ENCODE measurements at regions not wholly inside any gene's neighbourhood (a gene's known extent, or its start where the extent isn't known, plus 50 kb on each side); places are given as distances from the start of the nearest gene placed in this dataset.

DNA sequence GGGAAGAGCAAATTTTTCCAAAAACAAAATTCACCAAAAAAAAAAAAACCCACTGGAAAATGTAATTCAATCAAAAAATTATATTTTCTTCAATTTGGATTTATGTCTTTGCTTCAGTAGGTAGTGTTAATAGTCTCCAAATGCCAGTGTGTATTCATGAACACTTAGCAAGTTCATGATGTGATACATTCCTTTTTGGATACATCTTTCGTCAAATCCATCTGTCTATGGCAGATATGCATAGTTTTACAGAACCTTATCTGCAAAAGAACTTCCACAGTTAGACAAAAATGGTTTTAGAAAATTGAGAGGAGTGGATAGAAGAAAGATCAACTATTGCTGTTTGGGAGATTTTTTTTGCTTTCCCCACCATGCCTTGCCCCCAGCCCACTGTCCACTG lies 214.6 kb downstream of the DEPDC1B start:
- no peaks in the 10 kb centered on the region for H3K4me1 ChIP-seq (ENCODE audit: control insufficient read depth, insufficient read depth, low read length)
- H3K4me3 ChIP-seq (ENCODE audit: low read length), result no peak overlapping the region
- DNase-seq, result no peak
- no peaks in the 10 kb centered on the region for H3K9me3 Mint-ChIP-seq
- no peaks in the 10 kb centered on the region for H3K36me3 ChIP-seq (ENCODE audit: control insufficient read depth, insufficient read depth, low read length)
- no peaks in the 10 kb centered on the region for H3K27me3 ChIP-seq (ENCODE audit: control insufficient read depth, insufficient read depth, low read length, poor library complexity, severe bottlenecking)
- no peaks in the 10 kb centered on the region for H3K27me3 Mint-ChIP-seq (ENCODE audit: insufficient read depth)
- H3K36me3 Mint-ChIP-seq (ENCODE audit: low read depth), result no peaks in the 10 kb centered on the region
- TF ChIP-seq, protein P1, sequence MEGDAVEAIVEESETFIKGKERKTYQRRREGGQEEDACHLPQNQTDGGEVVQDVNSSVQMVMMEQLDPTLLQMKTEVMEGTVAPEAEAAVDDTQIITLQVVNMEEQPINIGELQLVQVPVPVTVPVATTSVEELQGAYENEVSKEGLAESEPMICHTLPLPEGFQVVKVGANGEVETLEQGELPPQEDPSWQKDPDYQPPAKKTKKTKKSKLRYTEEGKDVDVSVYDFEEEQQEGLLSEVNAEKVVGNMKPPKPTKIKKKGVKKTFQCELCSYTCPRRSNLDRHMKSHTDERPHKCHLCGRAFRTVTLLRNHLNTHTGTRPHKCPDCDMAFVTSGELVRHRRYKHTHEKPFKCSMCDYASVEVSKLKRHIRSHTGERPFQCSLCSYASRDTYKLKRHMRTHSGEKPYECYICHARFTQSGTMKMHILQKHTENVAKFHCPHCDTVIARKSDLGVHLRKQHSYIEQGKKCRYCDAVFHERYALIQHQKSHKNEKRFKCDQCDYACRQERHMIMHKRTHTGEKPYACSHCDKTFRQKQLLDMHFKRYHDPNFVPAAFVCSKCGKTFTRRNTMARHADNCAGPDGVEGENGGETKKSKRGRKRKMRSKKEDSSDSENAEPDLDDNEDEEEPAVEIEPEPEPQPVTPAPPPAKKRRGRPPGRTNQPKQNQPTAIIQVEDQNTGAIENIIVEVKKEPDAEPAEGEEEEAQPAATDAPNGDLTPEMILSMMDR (conservative IDR thresholded peaks at IDR 0.05), result no peak
- H3K9me3 ChIP-seq (ENCODE audit: control insufficient read depth, low read length), result no peaks in the 10 kb centered on the region
- H3K4me1 Mint-ChIP-seq, result peaks cover 2% of the 10 kb centered on the region
- H3K27ac Mint-ChIP-seq, result no peak overlapping the region
- 93 to 100% methylated on average over 1 of the region's 1 CpG for WGBS, 2 experiments (ENCODE audit: insufficient coverage in 1 of 2, insufficient read length in 1 of 2)
- no peak overlapping the region for H3K9ac ChIP-seq (ENCODE audit: extremely low read depth, low read length, poor library complexity, severe bottlenecking)
- no peak overlapping the region for H3K4me3 Mint-ChIP-seq
- no peak overlapping the region for H3K27ac ChIP-seq (ENCODE audit: low read depth, low read length)

- H3K27me3 ChIP-seq (ENCODE audit: control insufficient read depth, insufficient read depth, low read length, poor library complexity, severe bottlenecking), result no peaks in the 10 kb centered on the region
- Mint-ChIP-seq H3K4me3 (no peak overlapping the region), H3K36me3 (ENCODE audit: low read depth) (no peaks in the 10 kb centered on the region), H3K27me3 (ENCODE audit: insufficient read depth) (no peaks in the 10 kb centered on the region), H3K27ac (no peak overlapping the region), H3K9me3 (no peaks in the 10 kb centered on the region), H3K4me1 (peaks cover 5% of the 10 kb centered on the region)
- no peak overlapping the region for H3K4me3 ChIP-seq (ENCODE audit: low read length)
- no peak overlapping the region for H3K27ac ChIP-seq (ENCODE audit: low read depth, low read length)
- TF ChIP-seq, protein P1 (conservative IDR thresholded peaks at IDR 0.05), result no peak
- H3K9ac ChIP-seq (ENCODE audit: extremely low read depth, low read length, poor library complexity, severe bottlenecking), result no peak overlapping the region
- no peaks in the 10 kb centered on the region for H3K36me3 ChIP-seq (ENCODE audit: control insufficient read depth, insufficient read depth, low read length)
- H3K4me1 ChIP-seq (ENCODE audit: control insufficient read depth, insufficient read depth, low read length), result no peaks in the 10 kb centered on the region
- DNase-seq, result no peak
- no peaks in the 10 kb centered on the region for H3K9me3 ChIP-seq (ENCODE audit: control insufficient read depth, low read length)
Observed at GRCh38 chr5:60483050-60483449, 216.9 kb downstream of the DEPDC1B start.

GRCh38 chr5:60482301-60482700 lies 217.7 kb downstream of the DEPDC1B start:
- peaks cover 5% of the 10 kb centered on the region for H3K4me1 Mint-ChIP-seq
- Histone ChIP-seq H3K27me3 (ENCODE audit: control insufficient read depth, insufficient read depth, low read length, poor library complexity, severe bottlenecking) (no peaks in the 10 kb centered on the region), H3K9ac (ENCODE audit: extremely low read depth, low read length, poor library complexity, severe bottlenecking) (no peak overlapping the region), H3K4me1 (ENCODE audit: control insufficient read depth, insufficient read depth, low read length) (no peaks in the 10 kb centered on the region), H3K36me3 (ENCODE audit: control insufficient read depth, insufficient read depth, low read length) (no peaks in the 10 kb centered on the region), H3K27ac (ENCODE audit: low read depth, low read length) (no peak overlapping the region), H3K9me3 (ENCODE audit: control insufficient read depth, low read length) (peaks cover 4% of the 10 kb centered on the region), H3K4me3 (ENCODE audit: low read length) (no peak overlapping the region)
- TF ChIP-seq, protein P1 (conservative IDR thresholded peaks at IDR 0.05), result no peak
- H3K27ac Mint-ChIP-seq, result no peak overlapping the region
- no peaks in the 10 kb centered on the region for H3K27me3 Mint-ChIP-seq (ENCODE audit: insufficient read depth)
- 67% methylated on average over 1 of the region's 1 CpG; no CpG with 5 or more reads in 1 of the 2 experiments for WGBS, 2 experiments (ENCODE audit: insufficient coverage in 1 of 2, insufficient read length in 1 of 2)
- peaks cover 6% of the 10 kb centered on the region for H3K9me3 Mint-ChIP-seq
- no peaks in the 10 kb centered on the region for H3K36me3 Mint-ChIP-seq (ENCODE audit: low read depth)
- DNase-seq, result peak; percentile 59
- H3K4me3 Mint-ChIP-seq, result no peak overlapping the region
